Skeletal muscle cell (primary cell): ENCODE measurements at regions not wholly inside any gene's neighbourhood (a gene's known extent, or its start where the extent isn't known, plus 50 kb on each side); places are given as distances from the start of the nearest gene placed in this dataset.

Source experiments
- DNase-seq: peaks from one replicate; pipeline ENCODE4 v3.0.0-alpha.2; 2010; ENCODE audit warnings: low read depth
- H3K4me3 ChIP-seq: 2 replicates; pipeline ENCODE4 v1.5.1; 2011; ENCODE audit warnings: low read depth, mild to moderate bottlenecking, control low read depth, low read length, moderate library complexity

- no peak for DNase-seq
Observed at GRCh38 chr6:169028343-169028742, 225.3 kb downstream of the THBS2 start.

GRCh38 chr6:169026175-169026574, 227.5 kb downstream of the THBS2 start:
- no peak for DNase-seq
- H3K4me3 ChIP-seq, result no peak overlapping the region

More at GRCh38 chr6:169028343-169028742, 225.3 kb downstream of the THBS2 start:
- H3K4me3 ChIP-seq, result no peak overlapping the region

- no peak overlapping the region for H3K4me3 ChIP-seq
- DNase-seq, result no peak
Observed at GRCh38 chr6:169024047-169024660, 229.5 kb downstream of the THBS2 start.

DNA sequence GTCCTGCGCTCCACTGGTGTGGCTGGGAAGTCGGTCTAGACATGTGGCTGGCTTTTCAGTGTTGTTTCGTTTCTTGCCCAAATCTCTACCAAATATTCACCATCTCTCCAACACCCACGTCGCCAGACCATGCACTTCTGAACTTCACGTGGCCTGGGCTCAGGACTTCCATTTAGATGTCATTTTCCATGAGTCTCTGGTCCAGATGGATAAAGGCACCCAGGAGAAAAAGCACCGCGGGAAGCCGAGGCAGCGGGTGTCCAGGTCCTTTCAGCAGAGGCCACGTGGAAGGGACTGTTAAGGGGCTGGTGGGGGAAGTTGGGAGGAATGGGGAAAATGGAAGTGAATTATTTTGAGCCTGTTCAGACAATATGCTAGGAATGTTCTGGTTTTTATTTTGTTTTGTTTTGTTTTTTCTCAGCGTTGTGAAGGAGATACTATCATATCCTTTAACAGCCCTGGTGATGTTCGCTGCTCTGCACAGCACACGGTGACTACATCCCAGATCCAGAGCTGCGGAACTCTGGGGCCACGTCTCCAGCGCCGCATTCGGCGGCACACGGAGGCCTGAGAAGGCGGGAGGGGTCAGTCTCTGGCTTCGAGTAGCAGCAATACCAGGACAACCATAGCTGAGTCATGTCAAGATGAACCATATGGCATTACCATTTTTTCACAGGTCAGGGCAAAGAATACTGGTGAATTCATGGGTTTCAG, 230.3 kb downstream of the THBS2 start:
- no peak for DNase-seq
- no peak overlapping the region for H3K4me3 ChIP-seq

DNA sequence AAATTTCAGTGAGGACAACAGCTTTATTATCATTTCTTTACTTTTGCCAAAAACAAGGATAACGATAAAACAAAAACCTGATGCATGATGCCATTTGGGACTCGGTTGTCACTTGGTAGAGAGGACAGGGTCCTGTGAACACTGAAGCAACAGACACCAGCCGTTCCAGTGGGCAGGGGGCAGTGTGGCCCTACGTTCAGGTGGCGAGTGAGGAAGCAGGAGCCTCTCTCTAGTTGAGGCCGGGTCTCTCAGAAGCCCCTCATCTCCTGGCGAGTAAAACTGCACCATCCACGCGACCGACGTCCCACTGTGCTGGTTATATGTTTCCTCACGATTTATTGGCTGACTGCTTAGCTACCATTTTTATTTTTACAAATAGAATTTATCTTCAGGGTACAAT, 231.6 kb downstream of the THBS2 start:
- DNase-seq, result no peak
- no peak overlapping the region for H3K4me3 ChIP-seq

DNA sequence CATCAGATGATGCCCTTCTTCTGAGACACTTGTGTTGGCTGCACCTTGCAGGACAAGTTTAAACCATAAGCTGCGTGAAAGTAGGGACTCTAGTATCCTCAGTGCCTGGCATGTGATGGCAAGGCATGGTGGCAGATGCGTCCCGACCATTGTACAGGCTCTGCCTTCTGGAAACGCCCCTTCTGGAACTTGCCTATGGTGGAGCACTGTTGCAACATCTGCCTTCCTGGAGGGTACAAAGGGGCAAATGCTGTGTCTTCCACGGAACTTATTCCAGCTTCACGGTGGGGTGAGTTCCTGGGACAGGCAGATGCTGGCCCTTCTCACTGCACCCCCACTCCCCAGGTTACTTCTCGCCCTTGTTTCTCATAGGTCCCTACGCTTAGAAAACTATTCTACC, 232.8 kb downstream of the THBS2 start:
- DNase-seq, result no peak
- no peak overlapping the region for H3K4me3 ChIP-seq

DNA sequence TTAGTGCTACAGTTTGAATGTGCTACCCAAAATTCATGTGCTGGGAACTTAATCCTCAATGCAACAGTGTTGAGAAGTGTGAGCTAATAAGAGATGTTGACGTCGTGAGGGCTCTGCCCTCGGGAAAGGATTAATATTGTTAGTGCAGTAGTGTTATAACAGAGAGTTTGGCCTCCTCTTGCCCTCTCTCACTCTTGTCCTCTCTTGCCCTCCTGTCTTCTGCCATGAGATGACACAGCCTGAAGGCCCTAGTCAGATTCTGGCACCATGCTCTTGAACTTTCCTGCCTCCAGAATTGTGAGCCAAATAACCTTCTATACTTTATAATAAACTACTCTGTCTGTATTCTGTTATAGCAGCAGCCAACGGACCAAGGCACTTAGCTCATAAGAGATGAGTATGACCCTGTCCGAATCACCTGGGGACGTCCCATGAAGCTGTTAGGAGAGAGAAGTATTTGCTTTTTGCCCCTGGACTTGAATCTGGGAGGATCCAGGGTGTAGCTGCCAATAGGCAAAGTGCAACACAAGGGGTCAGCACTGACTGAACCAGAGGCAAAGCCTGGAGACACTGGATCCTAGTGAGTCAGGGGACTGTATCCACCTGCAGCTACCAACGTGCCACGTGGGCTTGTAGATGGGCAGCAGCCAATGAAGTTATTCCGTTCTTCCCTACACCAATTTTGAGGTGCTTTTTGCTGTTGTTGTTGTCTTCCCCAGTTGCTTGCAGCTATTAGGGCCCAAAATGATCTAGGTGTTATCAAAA, 233.7 kb downstream of the THBS2 start:
- no peak overlapping the region for H3K4me3 ChIP-seq
- DNase-seq, result no peak

DNA sequence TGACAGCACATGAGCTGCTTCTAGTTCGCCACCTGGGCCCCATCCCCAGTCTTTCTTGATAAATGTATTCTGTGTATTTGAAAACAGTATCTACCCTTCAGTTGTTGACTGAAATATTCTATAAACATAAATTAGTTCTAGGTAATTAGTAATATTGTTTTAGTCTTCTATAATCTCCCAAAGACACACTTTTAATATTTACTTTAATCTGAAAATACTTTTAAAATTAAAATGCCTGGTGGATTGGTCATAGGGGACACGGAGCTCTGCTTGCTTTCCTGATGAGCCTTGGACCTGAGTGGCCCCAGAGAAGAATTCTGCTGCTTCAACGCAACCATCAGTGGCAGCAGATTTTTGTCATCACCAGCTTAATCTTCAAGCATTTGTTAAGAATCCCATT, 234.5 kb downstream of the THBS2 start:
- H3K4me3 ChIP-seq, result no peak overlapping the region
- no peak for DNase-seq

- DNase-seq, result no peak
- no peak overlapping the region for H3K4me3 ChIP-seq
Observed at GRCh38 chr6:169016758-169017157, 236.9 kb downstream of the THBS2 start.

GRCh38 chr6:169014211-169015197, 239.1 kb downstream of the THBS2 start:
- no peak for DNase-seq
- H3K4me3 ChIP-seq, result no peak overlapping the region

- no peak overlapping the region for H3K4me3 ChIP-seq
- DNase-seq, result no peak
Observed at GRCh38 chr6:169009628-169010027, 244.0 kb downstream of the THBS2 start.

- no peak overlapping the region for H3K4me3 ChIP-seq
- no peak for DNase-seq
Observed at GRCh38 chr6:169008641-169009257, 244.9 kb downstream of the THBS2 start.

- DNase-seq, result no peak
- H3K4me3 ChIP-seq, result no peak overlapping the region
Observed at GRCh38 chr6:169005166-169005565, 248.5 kb downstream of the THBS2 start.

DNA sequence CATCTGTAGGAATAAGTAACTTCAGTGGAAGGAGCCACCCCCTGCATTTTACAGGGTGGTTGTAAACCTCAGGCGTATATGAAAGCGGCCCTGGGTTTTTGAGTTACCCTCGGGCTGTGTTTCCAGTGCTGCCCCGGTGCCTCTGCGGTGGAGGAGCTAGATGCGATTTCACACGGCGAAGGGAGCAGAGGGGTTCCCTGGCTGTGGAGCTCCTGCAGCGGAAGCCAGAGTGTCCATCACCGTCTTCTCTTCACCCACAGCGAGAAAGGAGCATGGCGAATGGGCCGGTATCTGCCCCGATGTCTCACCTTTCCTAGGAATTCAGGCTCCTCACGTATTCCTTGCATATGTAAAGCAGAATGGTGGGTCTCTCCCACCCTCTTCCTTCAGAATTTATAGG, 253.6 kb downstream of the THBS2 start:
- DNase-seq, result no peak
- H3K4me3 ChIP-seq, result no peak overlapping the region

- no peak overlapping the region for H3K4me3 ChIP-seq
- DNase-seq, result no peak
Observed at GRCh38 chr6:168999392-168999791, 254.3 kb downstream of the THBS2 start.

GRCh38 chr6:168996356-168996625, 257.4 kb downstream of the THBS2 start:
- H3K4me3 ChIP-seq, result no peak overlapping the region
- DNase-seq, result no peak

GRCh38 chr6:168995526-168996355, 257.9 kb downstream of the THBS2 start:
- no peak for DNase-seq
- H3K4me3 ChIP-seq, result no peak overlapping the region

- no peak for DNase-seq
- H3K4me3 ChIP-seq, result no peak overlapping the region
Observed at GRCh38 chr6:168994956-168995355, 258.7 kb downstream of the THBS2 start.
